BLaER1 treated with 17β-estradiol and CSF1 and Interleukin-3, amounts not matched to agents 10 nM and 100 nM (cell line): ENCODE measurements at regions not wholly inside any gene's neighbourhood (a gene's known extent, or its start where the extent isn't known, plus 50 kb on each side); places are given as distances from the start of the nearest gene placed in this dataset.

Experiments used
- H3K27ac ChIP-seq, 11 experiments: shearing (Covaris generic); formaldehyde crosslinking; 2 replicates each; pipeline ENCODE4 v1.8.1; 2022
- H3K27me3 ChIP-seq, 11 experiments: shearing (Covaris generic); formaldehyde crosslinking; 2 replicates each; pipeline ENCODE4 v1.8.1; 2022
- H3K36me3 ChIP-seq, 11 experiments: shearing (Covaris generic); formaldehyde crosslinking; 2 replicates each; pipeline ENCODE4 v1.8.1; 2022
- H3K4me1 ChIP-seq, 10 experiments: shearing (Covaris generic); formaldehyde crosslinking; 2 replicates each; pipeline ENCODE4 v1.8.1; 2022
- H3K4me2 ChIP-seq, 11 experiments: shearing (Covaris generic); formaldehyde crosslinking; 2 replicates each; pipeline ENCODE4 v1.8.1; 2022
- H3K4me3 ChIP-seq, 10 experiments: shearing (Covaris generic); formaldehyde crosslinking; 2 replicates each; pipeline ENCODE4 v1.8.1; 2022
- H3K9ac ChIP-seq, 11 experiments: shearing (Covaris generic); formaldehyde crosslinking; 2 replicates each; pipeline ENCODE4 v1.8.1; 2022
- H3K9me3 ChIP-seq, 11 experiments: shearing (Covaris generic); formaldehyde crosslinking; replicated peaks in 1 of 11; 2 replicates each; pipeline ENCODE4 v1.8.1; 2022
- H4K20me1 ChIP-seq, 11 experiments: shearing (Covaris generic); formaldehyde crosslinking; 2 replicates each; pipeline ENCODE4 v1.8.1; 2022
- Cebpa-rat ChIP-seq, 11 experiments: shearing (Covaris generic); IDR thresholded peaks; 2 replicates each; pipeline ENCODE4 v1.8.1; 2022

GRCh38 chr4:119745351-119745750, 116.7 kb upstream of the PDE5A start:
- H3K36me3 ChIP-seq, result no peaks in the 10 kb centered on the region
- no peak overlapping the region for H3K4me2 ChIP-seq
- H4K20me1 ChIP-seq, result no peaks in the 10 kb centered on the region
- TF ChIP-seq Cebpa-rat (IDR thresholded peaks at IDR 0.05), result no peak
- H3K27me3 ChIP-seq, result no peaks in the 10 kb centered on the region
- no peaks in the 10 kb centered on the region for H3K4me1 ChIP-seq
- H3K27ac ChIP-seq, result no peak overlapping the region
- H3K9me3 ChIP-seq, result no peaks in the 10 kb centered on the region
- H3K9ac ChIP-seq, result no peak overlapping the region
- H3K4me3 ChIP-seq, result no peak overlapping the region

GRCh38 chr4:119744580-119744979, 116.0 kb upstream of the PDE5A start:
- Histone ChIP-seq H4K20me1 (no peaks in the 10 kb centered on the region), H3K9ac (no peak overlapping the region), H3K4me1 (no peaks in the 10 kb centered on the region), H3K27ac (no peak overlapping the region), H3K4me2 (no peak overlapping the region), H3K4me3 (no peak overlapping the region), H3K9me3 (no peaks in the 10 kb centered on the region), H3K27me3 (no peaks in the 10 kb centered on the region), H3K36me3 (no peaks in the 10 kb centered on the region)
- no peak for TF ChIP-seq Cebpa-rat (IDR thresholded peaks at IDR 0.05)

- Histone ChIP-seq H3K4me3 (no peak overlapping the region), H3K9me3 (no peaks in the 10 kb centered on the region), H4K20me1 (no peaks in the 10 kb centered on the region), H3K9ac (no peak overlapping the region), H3K27ac (no peak overlapping the region), H3K27me3 (no peaks in the 10 kb centered on the region), H3K36me3 (no peaks in the 10 kb centered on the region), H3K4me1 (no peaks in the 10 kb centered on the region), H3K4me2 (no peak overlapping the region)
- no peak for TF ChIP-seq Cebpa-rat (IDR thresholded peaks at IDR 0.05)
Observed at GRCh38 chr4:119743644-119744043, 115.0 kb upstream of the PDE5A start.

GRCh38 chr4:119739796-119740195, 111.2 kb upstream of the PDE5A start:
- Histone ChIP-seq H3K9me3 (no peaks in the 10 kb centered on the region), H3K27me3 (no peaks in the 10 kb centered on the region), H3K4me3 (no peak overlapping the region), H3K4me1 (no peaks in the 10 kb centered on the region), H3K27ac (no peak overlapping the region), H3K9ac (no peak overlapping the region), H3K4me2 (no peak overlapping the region), H4K20me1 (no peaks in the 10 kb centered on the region), H3K36me3 (no peaks in the 10 kb centered on the region)
- no peak for TF ChIP-seq Cebpa-rat (IDR thresholded peaks at IDR 0.05)

GRCh38 chr4:119738901-119739300, 110.3 kb upstream of the PDE5A start:
- no peak overlapping the region for H3K27ac ChIP-seq

GRCh38 chr4:119736559-119736958, 108.0 kb upstream of the PDE5A start:
- no peaks in the 10 kb centered on the region for H3K27me3 ChIP-seq
- no peaks in the 10 kb centered on the region for H4K20me1 ChIP-seq
- no peak overlapping the region for H3K9ac ChIP-seq
- no peak overlapping the region for H3K27ac ChIP-seq
- no peak overlapping the region for H3K4me2 ChIP-seq
- H3K9me3 ChIP-seq, result no peaks in the 10 kb centered on the region
- H3K36me3 ChIP-seq, result no peaks in the 10 kb centered on the region
- TF ChIP-seq Cebpa-rat (IDR thresholded peaks at IDR 0.05), result no peak
- H3K4me1 ChIP-seq, result no peaks in the 10 kb centered on the region
- H3K4me3 ChIP-seq, result no peak overlapping the region

More at GRCh38 chr4:119738901-119739300, 110.3 kb upstream of the PDE5A start:
- no peaks in the 10 kb centered on the region for H4K20me1 ChIP-seq
- H3K4me1 ChIP-seq, result no peaks in the 10 kb centered on the region
- no peak overlapping the region for H3K9ac ChIP-seq
- H3K4me3 ChIP-seq, result no peak overlapping the region
- H3K4me2 ChIP-seq, result no peak overlapping the region
- no peaks in the 10 kb centered on the region for H3K36me3 ChIP-seq
- no peak for TF ChIP-seq Cebpa-rat (IDR thresholded peaks at IDR 0.05)
- H3K27me3 ChIP-seq, result no peaks in the 10 kb centered on the region
- H3K9me3 ChIP-seq, result no peaks in the 10 kb centered on the region

GRCh38 chr4:119735165-119735651, 106.6 kb upstream of the PDE5A start:
- Histone ChIP-seq H3K27ac (no peak overlapping the region), H3K9me3 (no peaks in the 10 kb centered on the region), H3K9ac (no peak overlapping the region), H4K20me1 (no peaks in the 10 kb centered on the region), H3K4me1 (no peaks in the 10 kb centered on the region), H3K27me3 (no peaks in the 10 kb centered on the region), H3K4me2 (no peak overlapping the region), H3K4me3 (no peak overlapping the region), H3K36me3 (no peaks in the 10 kb centered on the region)
- TF ChIP-seq Cebpa-rat (IDR thresholded peaks at IDR 0.05), result no peak

- H3K4me1 ChIP-seq, result no peaks in the 10 kb centered on the region
Observed at GRCh38 chr4:119733431-119733830, 104.8 kb upstream of the PDE5A start.

GRCh38 chr4:119731778-119732177, 103.2 kb upstream of the PDE5A start:
- TF ChIP-seq Cebpa-rat (IDR thresholded peaks at IDR 0.05), result no peak
- Histone ChIP-seq H3K4me1 (no peaks in the 10 kb centered on the region), H3K27me3 (no peaks in the 10 kb centered on the region), H3K36me3 (no peaks in the 10 kb centered on the region), H4K20me1 (no peaks in the 10 kb centered on the region), H3K4me2 (no peak overlapping the region), H3K9ac (no peak overlapping the region), H3K27ac (no peak overlapping the region), H3K9me3 (no peaks in the 10 kb centered on the region), H3K4me3 (no peak overlapping the region)

More at GRCh38 chr4:119733431-119733830, 104.8 kb upstream of the PDE5A start:
- Histone ChIP-seq H3K27me3 (no peaks in the 10 kb centered on the region), H3K9me3 (no peaks in the 10 kb centered on the region), H4K20me1 (no peaks in the 10 kb centered on the region), H3K4me3 (no peak overlapping the region), H3K4me2 (no peak overlapping the region), H3K27ac (no peak overlapping the region), H3K9ac (no peak overlapping the region), H3K36me3 (no peaks in the 10 kb centered on the region)
- no peak for TF ChIP-seq Cebpa-rat (IDR thresholded peaks at IDR 0.05)

GRCh38 chr4:119731146-119731742, 102.6 kb upstream of the PDE5A start:
- no peak for TF ChIP-seq Cebpa-rat (IDR thresholded peaks at IDR 0.05)
- Histone ChIP-seq H3K4me1 (no peaks in the 10 kb centered on the region), H3K4me3 (no peak overlapping the region), H3K36me3 (no peaks in the 10 kb centered on the region), H3K27me3 (no peaks in the 10 kb centered on the region), H3K4me2 (no peak overlapping the region), H3K27ac (no peak overlapping the region), H3K9me3 (no peaks in the 10 kb centered on the region), H4K20me1 (no peaks in the 10 kb centered on the region), H3K9ac (no peak overlapping the region)
